HG03571 (cell line): ENCODE measurements at regions not wholly inside any gene's neighbourhood (a gene's known extent, or its start where the extent isn't known, plus 50 kb on each side); places are given as distances from the start of the nearest gene placed in this dataset.
"Not testable (repeated sequence)": the region's sequence is repeated elsewhere in the genome, so short reads cannot be mapped to it uniquely, and the experiment has no call there.

ENCODE experiments used
- ATAC-seq: cut with Tn5 transposase; IDR thresholded peaks from one replicate; pipeline ENCODE4 v1.9.1; 2021; ENCODE audit not compliant: unreplicated experiment

- no peak for ATAC-seq
These were observed 183.5 kb upstream of the ANXA10 start for GRCh38 chr4:167908816-167909215.

GRCh38 chr4:167912535-167912934, 179.8 kb upstream of the ANXA10 start:
- not testable (repeated sequence) for ATAC-seq

- no peak for ATAC-seq
These were observed 174.3 kb upstream of the ANXA10 start for GRCh38 chr4:167918077-167918476.

GRCh38 chr4:167930166-167930565, 162.2 kb upstream of the ANXA10 start:
- no peak for ATAC-seq

GRCh38 chr4:167934216-167934615, 158.1 kb upstream of the ANXA10 start:
- ATAC-seq: no peak

GRCh38 chr4:167939863-167940616, 152.3 kb upstream of the ANXA10 start:
- no peak for ATAC-seq

GRCh38 chr4:167943872-167944505, 148.3 kb upstream of the ANXA10 start:
- ATAC-seq: no peak

- no peak for ATAC-seq
These were observed 147.6 kb upstream of the ANXA10 start for GRCh38 chr4:167944721-167945120.

- no peak for ATAC-seq
These were observed 137.3 kb upstream of the ANXA10 start for GRCh38 chr4:167955006-167955405.

GRCh38 chr4:167956676-167957075, 135.7 kb upstream of the ANXA10 start:
- no peak for ATAC-seq

GRCh38 chr4:167964766-167965373, 127.5 kb upstream of the ANXA10 start:
- ATAC-seq: no peak

- no peak for ATAC-seq
These were observed 126.2 kb upstream of the ANXA10 start for GRCh38 chr4:167966143-167966542.

GRCh38 chr4:167973513-167973912, 118.8 kb upstream of the ANXA10 start:
- ATAC-seq: no peak

- ATAC-seq: no peak
These were observed 106.8 kb upstream of the ANXA10 start for GRCh38 chr4:167985565-167985964.

- ATAC-seq: no peak
These were observed 106.3 kb upstream of the ANXA10 start for GRCh38 chr4:167986044-167986443.

GRCh38 chr4:167987285-167987684, 105.1 kb upstream of the ANXA10 start:
- no peak for ATAC-seq

GRCh38 chr4:167989815-167990214, 102.5 kb upstream of the ANXA10 start:
- no peak for ATAC-seq

- not testable (repeated sequence) for ATAC-seq
These were observed 84.2 kb upstream of the ANXA10 start for GRCh38 chr4:168008112-168008511.

- no peak for ATAC-seq
These were observed 73.2 kb upstream of the ANXA10 start for GRCh38 chr4:168019019-168019651.

- ATAC-seq: no peak
These were observed 72.4 kb upstream of the ANXA10 start for GRCh38 chr4:168019921-168020320.

GRCh38 chr4:168021666-168022065, 70.7 kb upstream of the ANXA10 start:
- ATAC-seq: no peak

GRCh38 chr4:168028568-168028967, 63.8 kb upstream of the ANXA10 start:
- ATAC-seq: no peak
